H1 (cell line): ENCODE measurements at regions not wholly inside any gene's neighbourhood (a gene's known extent, or its start where the extent isn't known, plus 50 kb on each side); places are given as distances from the start of the nearest gene placed in this dataset.

Experiments
- CTCF ChIP-seq, 3 experiments: IDR thresholded peaks; 1 replicate in 2 of 3; 2 replicates in 1 of 3; pipeline versions ENCODE4 v1.5.1 to v1.6.1; 2011; ENCODE audit warnings: low read length in 3 of 3, mild to moderate bottlenecking in 3 of 3, inconsistent platforms in 2 of 3, low read depth in 1 of 3, moderate library complexity in 1 of 3; ENCODE audit not compliant: insufficient read depth in 1 of 3; ENCODE audit errors: control extremely low read depth in 1 of 3
- MAX ChIP-seq: IDR thresholded peaks from 2 replicates; pipeline ENCODE4 v1.6.1; 2012; ENCODE audit warnings: inconsistent platforms
- SP2 ChIP-seq: IDR thresholded peaks from 2 replicates; pipeline ENCODE4 v1.6.1; 2012; ENCODE audit warnings: mild to moderate bottlenecking, low read length, inconsistent platforms

GRCh38 chr12:18148961-18149360 is 59.0 kb upstream of the RERGL start:
- TF ChIP-seq SP2, result no peak
- TF ChIP-seq MAX, result no peak
- TF ChIP-seq CTCF (IDR thresholded peaks at IDR 0.05; ENCODE audit: control extremely low read depth in 1 of 3, insufficient read depth in 1 of 3, low read depth in 1 of 3, low read length in 3 of 3), result no peak
